AG04449 (cell line): ENCODE measurements at regions not wholly inside any gene's neighbourhood (a gene's known extent, or its start where the extent isn't known, plus 50 kb on each side); places are given as distances from the start of the nearest gene placed in this dataset.

ENCODE experiments used
- CTCF ChIA-PET: fragments of 350-600 bp; formaldehyde crosslinking; extraction: SDS; loops from one replicate; lab custom pipeline; 2021; ENCODE audit warnings: antibody characterized with exemption; lab: Yijun Ruan, JAX
- POLR2A ChIA-PET: fragments of 400-600, 350-600 bp; formaldehyde crosslinking; extraction: SDS; loops from one replicate; lab custom pipeline; 2020; ENCODE audit warnings: antibody characterized with exemption, inconsistent platforms; lab: Yijun Ruan, JAX
- DNase-seq: peaks from one replicate; pipeline ENCODE4 v3.0.0-alpha.2; 2010; ENCODE audit warnings: low read depth, low spot score
- H3K4me3 ChIP-seq: 2 replicates; pipeline ENCODE4 v1.5.1; 2011; ENCODE audit warnings: low read depth, mild to moderate bottlenecking, control low read depth, low read length
- CTCF ChIP-seq: IDR thresholded peaks from one replicate; pipeline ENCODE4 v1.5.1; 2011; ENCODE audit warnings: mild to moderate bottlenecking, moderate library complexity, low read length, control low read depth, inconsistent platforms; ENCODE audit not compliant: insufficient read depth; ENCODE audit errors: missing control alignments

- TF ChIP-seq CTCF: no peak
- no peak overlapping the region for H3K4me3 ChIP-seq
- no peak for DNase-seq
- CTCF ChIA-PET: no interaction called here
- POLR2A ChIA-PET: no interaction called here
These were observed 261.0 kb downstream of the BRD1 start for GRCh38 chr22:49566693-49567092.

GRCh38 chr22:49566141-49566541 lies 261.5 kb downstream of the BRD1 start:
- TF ChIP-seq CTCF: no peak
- H3K4me3 ChIP-seq: no peak overlapping the region
- POLR2A ChIA-PET: no interaction called here
- no peak for DNase-seq
- CTCF ChIA-PET: no interaction called here

GRCh38 chr22:49565516-49565855 lies 262.2 kb downstream of the BRD1 start:
- ChIA-PET CTCF (no interaction called here), POLR2A (no interaction called here)
- no peak for DNase-seq
- TF ChIP-seq CTCF: no peak
- H3K4me3 ChIP-seq: no peak overlapping the region

GRCh38 chr22:49564666-49565515 lies 262.8 kb downstream of the BRD1 start:
- H3K4me3 ChIP-seq: no peak overlapping the region
- CTCF ChIA-PET: no interaction called here
- TF ChIP-seq CTCF: no peak
- POLR2A ChIA-PET: no interaction called here
- DNase-seq: no peak

- H3K4me3 ChIP-seq: no peak overlapping the region
- no peak for DNase-seq
- no peak for TF ChIP-seq CTCF
- ChIA-PET CTCF (no interaction called here), POLR2A (no interaction called here)
These were observed 263.6 kb downstream of the BRD1 start for GRCh38 chr22:49564054-49564453.

GRCh38 chr22:49562685-49563249 lies 264.9 kb downstream of the BRD1 start:
- no peak for DNase-seq
- POLR2A ChIA-PET: no interaction called here
- no peak for TF ChIP-seq CTCF
- H3K4me3 ChIP-seq: no peak overlapping the region
- CTCF ChIA-PET: no interaction called here
